NCI-H1092 (cell line): ENCODE measurements at regions not wholly inside any gene's neighbourhood (a gene's known extent, or its start where the extent isn't known, plus 50 kb on each side); places are given as distances from the start of the nearest gene placed in this dataset.
"Not testable (repeated sequence)": the region's sequence is repeated elsewhere in the genome, so short reads cannot be mapped to it uniquely, and the experiment has no call there.

ENCODE experiments used
- DNase-seq: peaks from one replicate; lab custom pipeline; 2025; lab: John Stamatoyannopoulos, UW

DNA sequence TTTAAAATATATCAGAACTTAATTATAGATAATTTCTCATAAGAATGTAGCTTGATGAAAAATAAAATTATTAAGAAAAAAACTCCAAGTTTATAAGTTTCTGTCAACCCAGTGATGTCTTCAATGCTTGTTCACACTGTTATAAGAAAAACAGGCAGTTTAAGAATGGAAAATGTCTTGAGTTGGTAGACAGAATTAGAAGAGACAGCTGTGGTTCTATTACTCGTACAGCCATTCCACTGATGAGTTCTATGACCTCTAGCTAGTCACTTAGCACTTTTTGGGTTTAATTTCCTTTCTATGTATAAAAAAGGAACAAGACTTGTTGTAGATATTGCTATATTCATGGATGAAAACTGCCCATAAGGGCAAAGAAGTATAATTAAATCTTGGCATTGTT lies 1013.1 kb upstream of the ATXN8OS start:
- no peak for DNase-seq

DNA sequence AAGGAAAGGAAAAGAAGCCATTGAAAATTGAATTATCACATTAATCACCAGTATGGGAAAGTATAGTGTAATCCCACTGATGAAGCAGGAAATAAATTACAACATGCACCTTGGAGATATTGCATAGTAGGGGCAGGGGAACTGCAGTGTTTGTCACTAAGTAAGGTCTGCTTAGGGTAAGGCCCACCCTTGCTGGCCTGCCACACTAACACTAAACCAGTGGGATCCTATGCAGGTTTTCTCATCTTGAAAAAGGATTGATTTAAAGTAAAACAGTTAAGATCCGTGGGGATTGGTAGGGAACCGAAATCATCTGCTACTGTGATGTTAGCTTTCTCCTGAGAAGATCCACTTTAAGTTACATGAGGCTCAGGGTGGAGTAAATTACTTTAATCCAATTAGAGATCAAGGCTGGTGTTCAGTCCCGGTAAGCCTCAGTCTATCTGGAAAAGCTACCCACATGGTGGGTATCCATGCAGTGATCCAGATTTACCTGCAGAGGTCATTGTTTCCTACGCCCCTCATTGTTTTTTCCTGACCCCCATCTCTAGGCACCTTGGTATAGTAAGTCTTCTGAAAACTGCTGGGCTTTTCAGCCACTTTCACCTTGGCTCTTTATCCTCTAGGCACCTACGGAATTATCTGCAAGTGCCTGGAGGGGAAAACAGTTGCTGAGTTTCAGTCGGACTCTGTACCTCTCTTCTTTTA lies 1014.9 kb upstream of the ATXN8OS start:
- no peak for DNase-seq

DNA sequence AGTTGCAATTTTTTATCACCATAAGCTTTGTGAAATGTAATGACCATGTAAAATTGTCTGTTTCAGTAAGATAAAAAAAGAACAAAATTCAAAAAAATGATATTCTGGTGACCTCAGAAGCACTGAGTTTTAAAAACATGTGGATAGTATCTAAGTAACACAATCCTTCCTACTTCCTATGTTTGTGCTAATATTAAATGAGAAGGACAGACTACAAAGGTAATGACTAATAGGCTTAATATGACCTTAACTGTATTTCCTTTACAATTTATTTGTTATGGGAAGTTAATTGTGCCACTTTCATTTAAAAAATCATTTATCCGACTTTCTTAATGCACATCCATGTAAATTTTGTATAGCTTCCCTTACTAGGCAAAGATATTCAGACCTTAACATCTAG lies 1030.4 kb upstream of the ATXN8OS start:
- DNase-seq, result no peak

DNA sequence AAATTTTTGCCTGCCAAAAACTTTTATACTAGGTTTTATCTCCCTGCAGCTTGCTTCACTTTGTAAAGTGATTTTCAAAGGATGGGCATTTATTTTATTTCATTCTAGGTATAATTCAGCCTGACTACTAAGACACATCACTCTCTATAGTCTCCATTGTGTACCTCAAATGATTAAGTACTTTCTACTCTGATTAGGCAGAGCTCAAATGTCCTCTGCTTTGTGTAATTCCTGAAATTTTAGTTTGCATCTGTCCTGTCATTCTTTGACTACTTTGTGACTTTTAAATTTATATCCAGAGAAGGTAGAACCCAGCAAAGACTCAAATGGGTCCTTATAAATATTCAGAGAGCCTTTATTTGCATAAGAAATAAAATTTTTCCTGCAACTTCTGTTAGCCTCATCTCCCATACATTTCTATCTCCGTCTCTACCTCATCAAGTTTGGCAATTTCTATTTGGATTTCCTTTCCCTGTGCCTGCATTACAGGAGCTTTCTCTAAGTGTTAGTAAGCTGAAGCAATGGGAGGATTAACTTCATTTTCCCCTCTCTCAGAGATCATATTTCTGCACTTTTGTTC lies 1038.0 kb upstream of the ATXN8OS start:
- no peak for DNase-seq

- no peak for DNase-seq
These were observed 1056.9 kb upstream of the ATXN8OS start for GRCh38 chr13:69050696-69051095.

DNA sequence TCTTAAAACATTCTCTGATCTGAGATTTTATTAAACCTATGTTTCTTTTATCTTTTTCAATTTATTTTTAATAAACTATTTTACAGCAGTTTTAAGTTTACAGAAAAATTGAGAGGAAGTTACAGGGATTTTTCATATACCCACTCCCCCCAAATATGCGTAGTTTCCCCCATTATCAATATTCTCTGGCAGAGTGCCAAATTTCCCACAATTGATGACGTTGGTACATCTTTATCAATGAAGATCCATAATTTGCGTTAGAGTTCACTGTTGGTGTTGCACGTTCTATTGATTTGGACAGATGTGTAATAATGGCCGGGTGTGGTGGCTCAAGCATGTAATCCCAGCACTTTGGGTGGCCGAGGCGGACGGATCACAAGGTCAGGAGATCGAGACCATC lies 1063.0 kb upstream of the ATXN8OS start:
- DNase-seq, result no peak

DNA sequence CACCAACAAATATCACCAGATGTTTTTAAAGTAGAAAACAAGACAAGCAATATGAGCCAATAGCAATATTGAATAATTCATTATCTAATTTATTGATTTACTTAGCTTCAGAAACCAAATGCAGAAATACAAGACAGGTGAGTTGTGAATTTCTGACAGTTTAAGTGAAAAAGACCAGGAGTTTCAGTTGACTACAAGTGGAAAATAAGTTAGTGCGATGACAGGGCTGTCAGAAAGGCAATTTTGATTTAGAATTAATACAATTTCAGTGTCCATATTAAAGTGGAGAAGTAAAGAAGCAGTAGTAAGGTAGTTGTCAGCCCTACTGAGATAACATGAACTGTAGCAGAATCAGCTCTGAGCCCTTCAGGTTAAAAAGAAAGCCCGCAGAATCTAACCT lies 1066.7 kb upstream of the ATXN8OS start:
- no peak for DNase-seq

DNA sequence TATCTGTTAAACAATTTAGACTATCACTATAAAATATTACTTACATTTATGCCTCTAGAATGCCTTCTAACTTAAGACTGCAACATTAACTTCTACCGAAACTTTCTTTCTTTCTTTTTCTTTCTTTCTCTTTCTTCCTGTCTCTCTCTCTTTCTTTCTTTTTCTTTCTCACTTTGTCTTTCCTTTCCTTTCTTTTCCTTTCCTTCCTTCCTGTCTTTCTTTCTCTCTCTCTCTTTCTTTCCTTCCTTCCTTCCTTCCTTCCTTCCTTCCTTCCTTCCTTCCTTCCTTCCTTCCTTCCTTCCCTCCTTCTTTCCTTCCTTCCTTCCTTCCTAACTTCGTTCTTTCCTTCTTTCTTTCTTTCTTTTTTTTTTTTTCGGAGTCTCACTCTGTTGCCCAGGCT lies 1071.9 kb upstream of the ATXN8OS start:
- DNase-seq, result no peak

DNA sequence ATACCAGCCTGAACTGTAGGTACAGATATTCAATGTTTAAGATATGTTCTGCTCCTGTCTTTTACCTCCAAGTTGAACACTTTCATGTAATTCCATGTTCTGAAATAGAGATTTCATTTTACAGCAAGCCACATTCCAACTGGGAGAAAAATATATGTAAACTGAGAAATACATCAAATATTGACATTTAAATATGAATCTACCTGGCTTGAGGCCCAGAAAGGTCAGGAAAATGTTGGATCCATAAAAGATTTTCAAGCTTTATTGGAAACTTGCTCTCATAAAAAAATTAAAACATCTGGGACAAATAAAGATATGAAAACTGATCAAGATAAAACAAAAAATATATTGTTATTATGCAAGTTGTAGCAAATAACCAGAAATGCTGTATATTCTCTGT lies 1078.7 kb upstream of the ATXN8OS start:
- DNase-seq, result no peak

DNA sequence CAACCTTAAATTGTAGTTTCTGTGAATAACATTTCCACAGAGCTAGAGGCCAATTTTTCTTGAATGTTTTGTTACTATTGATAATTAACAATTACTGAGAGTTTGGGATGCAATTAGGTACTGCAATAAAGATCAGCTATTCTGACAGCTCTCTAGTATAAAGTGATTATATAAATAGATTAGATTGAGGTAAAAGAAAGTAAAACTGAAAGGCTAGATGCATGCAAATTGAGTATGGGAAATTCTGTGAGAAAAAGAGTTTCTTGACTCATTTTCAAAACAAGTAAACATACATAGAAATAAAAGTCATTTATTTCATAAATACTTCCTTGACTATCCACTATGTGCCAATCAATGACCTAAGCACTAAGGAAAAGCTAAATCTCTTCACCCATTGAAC lies 1087.5 kb upstream of the ATXN8OS start:
- DNase-seq, result no peak

- not testable (repeated sequence) for DNase-seq
These were observed 1089.5 kb upstream of the ATXN8OS start for GRCh38 chr13:69018173-69018572.

- no peak for DNase-seq
These were observed 1096.8 kb upstream of the ATXN8OS start for GRCh38 chr13:69010789-69011188.

DNA sequence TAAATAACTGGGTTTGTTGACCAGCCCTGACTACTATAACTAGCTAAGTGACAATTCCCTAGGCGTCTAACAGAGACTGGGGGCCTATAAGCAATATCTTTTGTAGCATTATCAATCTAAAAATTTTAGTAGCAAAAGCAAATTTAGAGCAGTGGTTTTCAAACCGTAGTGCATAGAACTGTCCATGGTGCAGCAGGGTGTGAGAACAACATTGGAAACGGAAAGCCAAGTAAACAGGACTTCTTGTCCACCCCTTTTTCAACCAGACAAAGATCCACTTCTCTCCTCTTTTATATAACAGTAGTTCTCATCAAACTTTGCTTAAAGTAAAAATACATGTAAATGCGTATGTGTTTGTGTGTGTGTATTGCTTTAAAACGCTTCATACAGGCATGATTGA lies 1099.1 kb upstream of the ATXN8OS start:
- no peak for DNase-seq

GRCh38 chr13:68998056-68998455 lies 1109.6 kb upstream of the ATXN8OS start:
- no peak for DNase-seq

DNA sequence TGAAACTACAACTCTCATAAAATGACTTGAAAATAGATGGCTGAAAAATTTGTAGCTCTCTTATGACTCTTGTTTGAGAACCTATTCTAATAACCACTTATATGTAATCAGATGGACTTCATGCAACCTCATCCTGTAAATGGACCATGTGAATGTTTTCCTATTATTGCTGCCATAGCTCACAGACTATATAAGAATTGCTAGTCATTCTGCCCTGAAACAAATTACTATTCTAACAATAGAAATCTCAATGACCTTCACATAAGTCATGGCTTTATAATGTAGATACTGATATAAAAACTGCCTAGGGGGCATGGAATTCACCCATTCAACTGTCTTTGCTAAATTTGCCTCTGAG lies 1111.0 kb upstream of the ATXN8OS start:
- DNase-seq, result no peak

GRCh38 chr13:68995972-68996667 lies 1111.5 kb upstream of the ATXN8OS start:
- no peak for DNase-seq

DNA sequence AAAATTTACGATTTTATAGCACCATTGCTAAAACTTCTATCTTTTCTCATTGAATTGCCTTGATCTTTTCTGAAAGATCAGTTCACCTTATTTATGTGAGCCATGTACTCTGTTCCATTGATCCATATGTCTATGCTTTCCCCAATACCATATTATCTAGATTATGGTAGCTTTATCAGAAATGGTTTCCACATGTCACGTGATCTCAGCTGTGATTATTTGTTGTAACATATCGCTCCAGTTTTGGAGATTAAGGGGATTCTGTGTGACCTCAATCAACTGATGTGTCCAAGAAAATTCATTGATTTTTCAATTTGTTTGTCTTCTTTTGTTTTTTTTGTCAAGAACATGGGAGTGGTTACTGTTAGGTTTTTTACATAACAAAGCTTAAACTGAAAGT lies 1114.5 kb upstream of the ATXN8OS start:
- no peak for DNase-seq

- no peak for DNase-seq
These were observed 1119.5 kb upstream of the ATXN8OS start for GRCh38 chr13:68988176-68988575.

GRCh38 chr13:68987585-68987984 lies 1120.0 kb upstream of the ATXN8OS start:
- no peak for DNase-seq

- no peak for DNase-seq
These were observed 1122.8 kb upstream of the ATXN8OS start for GRCh38 chr13:68984688-68985319.

DNA sequence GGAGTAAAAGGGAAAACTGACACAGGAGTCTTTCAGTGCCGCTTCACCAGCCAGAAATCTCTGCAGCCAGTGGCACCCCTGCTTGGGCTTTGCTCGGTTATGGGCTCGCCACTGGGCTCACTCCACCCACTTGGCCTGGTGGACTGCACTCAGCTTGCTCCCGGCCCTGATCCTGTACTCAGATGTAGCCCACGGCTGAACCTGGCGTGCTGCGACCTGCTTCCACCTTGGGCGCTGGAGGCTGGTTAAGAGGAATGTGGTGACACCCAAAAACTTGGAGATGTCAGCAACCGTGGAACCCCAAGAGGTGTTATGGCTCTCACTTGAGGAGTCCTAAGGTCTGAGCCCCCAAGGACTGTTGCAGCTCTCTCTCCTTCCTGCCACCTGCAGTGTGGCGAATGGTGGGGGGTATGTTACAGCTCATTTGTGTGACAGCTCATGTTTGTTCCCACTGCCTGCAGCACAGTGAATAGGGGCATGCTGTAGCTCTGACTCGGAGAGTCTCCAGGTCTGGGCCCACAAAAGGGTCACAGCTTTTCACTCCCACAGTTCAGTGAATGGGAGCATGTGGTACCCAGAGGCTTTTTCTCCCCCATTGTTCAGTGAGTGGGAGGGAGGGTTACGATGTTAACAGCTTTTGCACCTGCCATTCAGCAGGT lies 1124.5 kb upstream of the ATXN8OS start:
- no peak for DNase-seq

DNA sequence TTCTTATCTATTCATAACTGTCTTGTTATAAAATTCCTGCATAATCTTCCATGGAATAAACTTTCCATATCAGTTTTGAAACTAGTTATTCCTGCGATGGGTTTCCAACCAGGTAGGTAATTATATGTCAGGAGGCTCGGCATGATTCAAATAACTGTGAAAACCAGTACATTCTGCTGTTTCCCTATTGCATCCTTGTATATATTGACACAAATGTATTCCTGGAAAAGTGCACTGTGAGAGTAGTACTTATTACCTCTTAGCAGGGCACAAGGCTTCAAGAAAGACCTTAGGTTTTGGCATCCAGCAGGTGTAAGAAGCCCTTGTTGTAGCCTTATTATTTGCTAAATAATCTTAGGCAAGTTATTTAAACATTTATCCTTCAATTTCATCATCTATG lies 1131.3 kb upstream of the ATXN8OS start:
- no peak for DNase-seq

GRCh38 chr13:68970532-68970931 lies 1137.1 kb upstream of the ATXN8OS start:
- no peak for DNase-seq
